CD4-positive, alpha-beta T cell treated with Interleukin-17A for 1 hour (primary cell): ENCODE measurements at regions not wholly inside any gene's neighbourhood (a gene's known extent, or its start where the extent isn't known, plus 50 kb on each side); places are given as distances from the start of the nearest gene placed in this dataset.
"Not testable (repeated sequence)": the region's sequence is repeated elsewhere in the genome, so short reads cannot be mapped to it uniquely, and the experiment has no call there.

Source experiments
- DNase-seq: peaks from one replicate; pipeline ENCODE4 v3.0.0-alpha.2; 2020

- DNase-seq: no peak
Observed at GRCh38 chr17:33709881-33710280, 416.8 kb upstream of the ASIC2 start.

GRCh38 chr17:33712120-33712519 is 419.0 kb upstream of the ASIC2 start:
- DNase-seq: no peak

GRCh38 chr17:33716957-33717356 is 423.9 kb upstream of the ASIC2 start:
- no peak for DNase-seq

DNA sequence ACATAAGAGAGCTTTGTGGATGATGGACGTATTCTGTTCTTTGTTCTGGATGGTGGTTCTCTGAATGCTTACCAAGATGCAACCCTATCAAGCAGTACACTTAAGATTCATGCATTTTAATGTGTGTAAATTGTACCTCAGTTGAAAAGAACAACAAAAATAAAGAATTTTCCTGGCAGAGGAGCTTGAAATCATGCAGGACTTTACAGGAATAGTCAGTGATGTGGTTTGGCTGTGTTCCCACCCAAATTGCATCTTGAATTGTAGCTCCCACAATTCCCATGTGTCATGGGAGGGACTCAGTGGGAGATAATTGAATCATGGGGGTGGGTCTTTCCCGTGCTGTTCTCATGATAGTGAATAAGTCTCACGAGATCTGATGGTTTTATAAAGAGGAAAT is 430.6 kb upstream of the ASIC2 start:
- DNase-seq: not testable (repeated sequence)

DNA sequence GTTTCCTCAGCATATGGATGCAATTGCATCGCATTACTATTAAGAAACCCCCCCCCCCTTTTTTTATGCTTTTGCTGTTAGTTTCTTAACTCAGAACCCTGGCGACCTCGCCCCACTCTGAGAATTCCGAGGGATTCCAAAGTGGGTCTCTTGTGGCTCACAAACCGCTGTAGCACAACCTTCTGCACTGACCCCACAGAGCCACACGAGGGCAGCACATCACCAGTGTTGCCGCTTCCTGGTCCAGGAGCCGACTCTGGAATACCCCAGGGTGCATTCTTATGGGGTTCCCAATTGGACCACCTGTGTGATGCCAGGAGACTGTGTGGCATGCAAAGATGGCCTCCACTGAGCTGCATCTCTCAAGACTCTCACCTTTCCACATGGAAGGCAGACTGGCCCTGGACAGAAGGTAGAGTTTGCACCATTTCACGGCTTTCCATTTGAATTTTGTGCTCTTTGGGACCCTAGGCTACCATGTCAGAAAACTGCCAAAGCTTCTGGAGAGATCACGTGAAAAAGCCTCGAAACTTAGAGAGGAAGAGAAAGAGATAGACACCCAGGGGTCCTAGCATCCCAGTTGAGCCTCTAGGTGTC is 432.7 kb upstream of the ASIC2 start:
- peak; percentile 2 for DNase-seq

DNA sequence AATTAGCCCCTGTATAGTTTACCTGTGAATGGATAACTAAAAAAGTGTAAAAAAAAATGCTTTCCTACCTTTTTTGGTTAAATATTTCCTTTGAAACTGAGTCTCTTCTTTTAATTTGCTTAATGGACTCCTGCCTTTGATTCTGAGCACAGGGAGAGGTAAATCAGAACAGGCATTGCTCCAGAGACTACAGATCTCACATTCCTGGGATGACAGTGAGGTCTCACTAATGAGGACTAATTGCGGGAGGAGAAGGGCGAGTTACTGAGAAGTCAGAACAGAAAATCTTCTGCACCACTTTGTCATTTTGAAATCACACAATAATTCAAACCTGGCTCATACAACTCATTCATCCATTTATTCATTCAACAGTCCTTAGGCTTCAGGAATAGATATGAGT is 437.0 kb upstream of the ASIC2 start:
- no peak for DNase-seq

- no peak for DNase-seq
Observed at GRCh38 chr17:33732116-33732515, 439.0 kb upstream of the ASIC2 start.

GRCh38 chr17:33739714-33740113 is 446.6 kb upstream of the ASIC2 start:
- no peak for DNase-seq

DNA sequence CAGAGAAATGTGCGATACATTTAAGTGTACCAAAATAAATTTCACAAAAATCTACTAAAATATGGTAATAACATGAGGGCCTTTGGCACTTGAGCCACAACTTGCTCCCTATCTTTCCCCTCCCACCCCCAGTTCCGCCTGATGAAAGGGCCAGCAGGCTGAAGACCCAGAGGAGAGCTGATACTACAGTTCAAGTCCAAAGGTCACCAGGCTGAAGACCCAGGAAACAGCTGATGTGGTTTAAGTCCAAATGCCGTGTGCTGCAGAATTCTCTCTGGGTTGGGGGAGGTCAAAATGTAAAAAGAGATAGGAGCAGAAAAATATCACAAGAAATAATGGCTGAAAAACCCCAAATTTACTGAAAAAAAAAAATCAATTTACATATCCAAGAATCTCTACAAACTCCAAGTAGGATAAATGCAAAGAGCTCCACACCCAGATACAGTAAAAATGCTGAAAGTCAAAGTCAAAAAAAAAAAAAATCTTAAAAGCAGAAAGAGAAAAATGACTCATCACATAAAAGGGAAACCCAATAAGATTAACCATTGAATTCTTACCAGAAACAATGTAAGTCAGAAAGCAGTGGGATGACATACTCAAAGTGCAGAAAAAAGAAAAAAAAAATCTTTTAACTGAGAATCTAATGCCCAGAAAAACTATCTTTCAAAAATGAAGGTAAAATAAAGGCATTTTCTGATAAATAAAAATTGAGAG is 452.1 kb upstream of the ASIC2 start:
- DNase-seq: no peak

DNA sequence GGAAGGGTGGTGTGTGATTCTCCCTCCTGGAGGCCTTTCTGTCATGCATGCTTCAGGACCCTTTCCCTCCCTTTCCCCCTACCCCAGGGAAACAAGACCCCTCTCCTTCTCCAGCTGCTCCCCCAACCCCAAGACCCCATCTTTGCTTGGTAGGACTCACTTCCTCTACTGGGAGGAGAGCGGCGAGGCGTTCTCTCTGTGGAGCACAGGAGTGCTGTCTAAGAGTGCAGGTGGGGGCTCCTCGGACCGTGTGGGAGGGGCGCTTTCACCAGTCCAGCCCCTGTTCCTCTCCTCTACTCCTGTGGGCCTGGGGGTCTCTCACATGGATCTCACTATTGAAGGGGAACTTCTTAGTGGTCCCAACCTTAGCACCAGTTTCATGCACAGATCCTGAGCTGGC is 456.1 kb upstream of the ASIC2 start:
- no peak for DNase-seq

DNA sequence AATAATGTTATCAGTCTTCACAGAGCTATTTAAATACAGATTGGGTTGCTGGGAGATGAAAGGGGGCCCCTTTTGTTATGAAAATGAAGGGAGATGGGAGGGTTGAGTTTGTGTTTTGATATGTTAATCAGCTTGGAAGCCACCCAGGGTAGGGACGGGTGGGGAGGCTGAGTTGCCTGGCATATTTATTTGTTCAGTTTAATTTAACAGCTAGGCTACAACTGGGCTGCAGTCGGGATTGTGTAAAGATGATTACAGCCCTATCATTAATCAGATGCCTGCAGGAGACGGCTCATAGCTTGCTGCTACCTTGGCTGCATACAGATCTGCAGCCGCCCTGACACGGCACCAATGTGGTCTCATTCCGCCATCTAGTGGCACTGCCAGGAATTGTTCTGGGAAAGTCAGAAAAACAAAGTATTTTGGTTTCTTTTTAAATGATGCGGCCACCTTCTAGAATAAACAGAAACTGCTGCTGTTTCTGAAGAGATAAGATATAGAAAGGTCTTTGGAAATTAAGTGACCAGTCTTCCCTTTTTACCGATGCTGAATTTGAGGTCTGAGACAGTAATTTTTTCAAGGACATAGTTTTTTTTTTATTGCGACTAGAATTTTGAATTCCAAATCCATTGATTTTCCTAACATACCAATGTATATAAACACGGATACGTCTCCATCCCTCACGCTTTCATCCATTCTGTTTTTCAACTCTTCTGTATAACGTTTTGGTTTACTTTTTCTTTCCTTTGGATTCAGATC is 458.0 kb upstream of the ASIC2 start:
- peak; percentile 61 for DNase-seq

DNA sequence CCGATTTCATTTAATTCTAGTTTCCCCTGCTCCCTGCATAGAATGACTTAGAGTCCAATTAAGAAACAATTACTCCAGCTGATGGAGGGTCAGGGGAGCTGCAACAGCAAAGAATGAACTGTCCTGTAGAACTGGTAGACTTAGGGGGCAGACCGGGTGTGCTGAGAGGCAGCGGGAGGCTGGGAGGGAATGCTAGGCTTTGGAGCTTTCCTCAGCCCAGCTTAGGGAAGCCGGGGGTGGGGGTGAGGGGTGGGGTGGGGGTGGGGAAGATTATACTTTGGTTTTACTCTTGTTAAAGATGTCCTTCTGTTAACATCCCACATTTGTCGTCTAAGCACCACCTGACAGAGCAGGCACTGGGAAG is 458.6 kb upstream of the ASIC2 start:
- no peak for DNase-seq

DNA sequence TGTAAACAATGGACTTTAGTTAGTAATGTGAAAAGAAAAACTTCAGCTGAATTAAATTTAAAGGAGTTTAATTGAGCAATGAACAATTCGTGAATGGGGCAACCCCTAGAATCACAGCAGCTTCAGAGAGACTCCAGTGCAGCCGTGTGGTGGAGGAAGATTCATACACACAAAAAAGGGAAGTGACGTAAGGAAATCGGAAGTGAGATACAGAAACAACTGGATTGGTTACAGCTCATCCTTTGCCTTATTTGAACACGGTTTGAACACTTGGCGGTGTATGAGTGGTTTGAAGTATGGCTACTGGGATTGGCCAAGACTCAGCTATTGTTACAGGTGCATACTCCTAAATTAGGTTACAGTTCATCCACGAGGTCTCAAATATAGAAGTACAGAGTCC is 460.4 kb upstream of the ASIC2 start:
- DNase-seq: no peak

DNA sequence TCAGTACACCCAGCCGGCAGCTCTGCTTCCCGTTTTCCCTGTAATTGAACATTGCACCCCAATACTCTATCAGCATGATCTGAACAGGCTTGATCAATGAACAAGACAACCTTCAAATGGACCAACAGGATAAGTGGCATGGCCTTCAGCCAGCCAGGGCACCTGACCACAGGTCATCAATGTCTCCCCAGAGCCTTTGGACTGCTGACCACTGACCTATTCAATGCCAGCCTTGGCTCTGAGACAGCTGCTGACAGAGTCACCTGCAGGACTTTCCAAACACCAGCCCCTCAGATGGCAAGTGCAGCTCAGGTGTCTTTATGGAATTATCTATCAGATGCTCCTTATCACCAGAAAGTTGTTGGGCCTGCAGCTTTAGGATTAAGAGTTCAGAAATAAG is 462.9 kb upstream of the ASIC2 start:
- no peak for DNase-seq

DNA sequence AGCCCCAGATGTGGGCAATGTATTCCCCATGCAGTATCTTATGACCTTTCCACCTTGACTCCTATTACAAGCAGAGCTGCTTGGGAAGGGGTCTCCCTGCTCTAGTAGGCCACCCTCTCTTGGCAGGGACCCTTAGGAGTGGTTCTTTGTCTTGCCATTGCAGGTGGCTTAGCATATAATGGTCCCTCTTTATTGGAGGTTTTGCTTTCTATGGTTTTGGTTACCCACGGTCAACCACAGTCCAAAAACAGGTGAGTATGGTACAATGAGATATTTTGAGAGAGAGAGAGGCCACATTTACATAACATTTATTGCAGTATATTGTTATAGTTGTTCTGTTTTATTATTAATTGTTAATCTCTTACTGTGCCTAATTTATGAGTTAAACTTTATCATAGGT is 472.8 kb upstream of the ASIC2 start:
- no peak for DNase-seq

DNA sequence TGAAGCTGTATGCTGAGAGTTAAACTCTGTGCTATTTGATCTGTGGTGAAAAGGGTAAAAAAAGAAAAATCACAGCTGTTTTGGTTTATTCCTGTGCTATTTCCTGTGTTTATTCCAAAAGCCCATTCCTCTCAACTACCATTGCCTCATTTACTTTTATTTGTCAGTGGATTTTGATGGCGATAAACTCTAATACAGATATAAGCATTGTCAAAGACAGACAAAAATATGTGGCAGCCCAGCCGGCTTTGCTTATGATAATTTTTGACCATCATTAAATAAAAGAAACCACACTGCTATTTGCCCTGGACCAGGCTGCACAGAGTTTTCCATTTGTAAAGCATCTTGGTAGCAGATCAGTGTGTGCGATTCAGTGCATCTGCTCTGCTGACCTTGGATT is 473.6 kb upstream of the ASIC2 start:
- DNase-seq: no peak

DNA sequence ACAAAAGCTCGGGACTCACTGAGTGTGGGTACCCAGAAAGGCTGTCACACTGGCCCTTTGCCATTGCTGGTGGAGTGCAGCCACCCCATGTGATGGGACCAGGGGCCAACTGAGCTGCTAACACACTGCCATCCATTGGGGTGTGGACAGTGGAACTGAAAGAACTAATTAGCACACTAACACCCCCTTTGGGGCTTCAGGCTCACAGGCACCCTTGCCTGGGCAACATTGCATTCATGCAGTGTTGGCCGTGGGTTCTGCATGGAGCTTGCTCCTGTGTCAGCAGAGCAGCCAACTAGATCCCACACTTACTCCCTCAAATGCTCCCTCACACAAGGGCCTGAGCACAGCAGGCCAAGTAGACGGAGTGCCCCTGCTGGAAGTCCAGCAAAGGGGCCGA is 476.0 kb upstream of the ASIC2 start:
- DNase-seq: no peak

- DNase-seq: no peak
Observed at GRCh38 chr17:33776304-33776703, 478.8 kb upstream of the CCL2 start.

DNA sequence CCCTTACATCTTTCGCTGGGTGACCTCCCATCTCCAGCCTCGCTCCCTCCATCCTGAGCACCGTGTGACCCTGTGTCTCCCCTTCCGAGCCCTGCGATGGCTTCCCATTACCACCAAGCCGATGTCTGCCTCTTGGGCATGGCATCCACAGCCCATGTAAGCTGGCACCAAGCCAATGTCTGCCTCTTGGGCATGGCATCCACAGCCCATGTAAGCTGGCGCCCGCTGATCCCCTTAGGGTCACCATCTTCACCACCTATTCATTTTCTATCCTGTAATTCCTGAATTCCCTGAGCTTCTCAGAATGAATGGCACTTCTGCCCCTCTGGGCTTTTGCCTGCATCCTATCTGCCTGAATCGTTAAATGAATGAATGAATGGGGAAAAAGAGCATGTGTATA is 478.2 kb upstream of the CCL2 start:
- DNase-seq: no peak

- no peak for DNase-seq
Observed at GRCh38 chr17:33777674-33778073, 477.4 kb upstream of the CCL2 start.

GRCh38 chr17:33778505-33779233 is 476.4 kb upstream of the CCL2 start:
- DNase-seq: no peak

- DNase-seq: peak; percentile 40
Observed at GRCh38 chr17:33779234-33779591, 475.9 kb upstream of the CCL2 start.

- no peak for DNase-seq
Observed at GRCh38 chr17:33785281-33785680, 469.8 kb upstream of the CCL2 start.

- no peak for DNase-seq
Observed at GRCh38 chr17:33786478-33786877, 468.6 kb upstream of the CCL2 start.
